GM18870 (cell line): ENCODE measurements at regions not wholly inside any gene's neighbourhood (a gene's known extent, or its start where the extent isn't known, plus 50 kb on each side); places are given as distances from the start of the nearest gene placed in this dataset.
A peak's percentile ranks its signal among the peaks of the same experiment; 100 is the strongest.

Experiments
- ATAC-seq: cut with Tn5 transposase; IDR thresholded peaks from one replicate; pipeline ENCODE4 v1.9.1; 2021; ENCODE audit warnings: moderate library complexity; ENCODE audit not compliant: unreplicated experiment

DNA sequence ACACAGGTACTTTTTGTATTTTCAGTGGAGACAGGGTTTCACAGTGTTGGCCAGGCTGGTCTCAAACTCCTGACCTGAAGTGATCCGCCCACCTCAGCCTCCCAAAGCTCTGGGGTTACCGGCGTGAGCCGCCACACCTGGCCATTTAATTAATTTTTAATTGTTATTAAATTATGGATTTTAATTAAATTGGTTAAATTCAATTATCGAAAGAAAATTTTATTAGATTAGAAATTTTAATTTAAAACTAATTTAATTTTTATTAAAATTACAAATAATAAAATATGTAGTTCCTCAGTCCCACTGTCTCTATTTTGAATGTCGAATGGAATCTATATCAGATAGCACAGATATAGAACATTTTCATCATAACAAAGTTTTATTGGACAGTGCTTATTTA lies 416.5 kb downstream of the GABRG2 start:
- no peak for ATAC-seq

GRCh38 chr5:162484986-162485385 lies 417.4 kb downstream of the GABRG2 start:
- ATAC-seq, result no peak

- ATAC-seq, result no peak
Measured at GRCh38 chr5:162485666-162486292, 418.2 kb downstream of the GABRG2 start.

GRCh38 chr5:162487528-162488525 lies 420.3 kb downstream of the GABRG2 start:
- no peak for ATAC-seq

DNA sequence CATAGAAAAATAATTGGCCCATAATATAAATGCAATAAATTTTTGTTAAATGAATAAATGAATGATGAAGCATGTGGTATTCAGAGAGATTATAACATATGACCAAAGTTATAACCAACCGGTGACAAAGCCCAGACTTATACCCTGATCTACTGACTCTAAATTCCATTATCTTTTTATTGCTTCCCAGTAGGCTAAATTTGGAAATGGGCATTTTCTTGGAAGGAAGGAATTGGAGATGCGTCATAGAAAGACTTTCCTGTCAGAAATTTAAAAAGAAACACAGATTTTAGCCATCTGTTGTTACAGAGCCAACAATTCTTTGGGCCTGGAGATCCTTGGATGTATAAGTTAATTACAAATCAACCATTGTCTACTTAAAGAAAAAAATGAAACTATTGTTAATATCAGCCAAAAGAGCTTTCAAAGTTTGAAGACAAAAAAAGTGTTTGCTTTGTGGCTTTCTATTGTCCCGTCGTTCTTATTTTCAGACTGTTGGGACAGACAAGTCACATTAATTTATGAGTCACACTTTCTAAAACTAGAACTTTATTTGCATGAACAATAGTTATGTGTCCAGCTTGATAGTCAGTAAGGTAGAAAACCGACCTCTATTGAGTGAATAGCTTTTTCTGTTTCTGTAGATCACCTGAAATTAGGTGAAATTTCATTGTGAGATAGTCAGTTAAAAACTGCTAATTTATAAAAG lies 428.7 kb downstream of the GABRG2 start:
- peak; percentile 65 for ATAC-seq

- no peak for ATAC-seq
Measured at GRCh38 chr5:162497455-162497854, 429.9 kb downstream of the GABRG2 start.

GRCh38 chr5:162502780-162503179 lies 435.2 kb downstream of the GABRG2 start:
- no peak for ATAC-seq

- no peak for ATAC-seq
Measured at GRCh38 chr5:162503796-162504195, 436.2 kb downstream of the GABRG2 start.

GRCh38 chr5:162512935-162513565 lies 445.5 kb downstream of the GABRG2 start:
- no peak for ATAC-seq

GRCh38 chr5:162514116-162514515 lies 446.5 kb downstream of the GABRG2 start:
- ATAC-seq, result no peak

- no peak for ATAC-seq
Measured at GRCh38 chr5:162520878-162521277, 453.3 kb downstream of the GABRG2 start.

DNA sequence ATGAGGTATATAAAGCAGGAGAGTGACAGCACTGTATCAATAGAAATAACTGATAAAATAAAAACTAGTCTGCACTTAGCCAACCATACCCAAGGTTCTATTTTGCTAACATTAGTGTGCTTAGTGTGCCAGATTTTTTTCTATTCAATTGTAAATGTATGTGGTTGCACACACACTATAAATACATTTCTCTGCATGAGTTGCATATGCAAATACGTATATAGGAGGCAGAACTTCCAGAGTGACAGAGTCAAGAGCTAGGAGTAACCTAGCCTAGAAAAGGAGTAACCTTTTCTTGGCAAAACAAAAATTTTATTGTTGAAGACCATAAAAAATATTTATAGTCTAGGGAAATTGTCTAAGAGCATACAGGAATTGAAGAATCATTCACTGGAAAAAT lies 461.6 kb downstream of the GABRG2 start:
- ATAC-seq, result no peak

DNA sequence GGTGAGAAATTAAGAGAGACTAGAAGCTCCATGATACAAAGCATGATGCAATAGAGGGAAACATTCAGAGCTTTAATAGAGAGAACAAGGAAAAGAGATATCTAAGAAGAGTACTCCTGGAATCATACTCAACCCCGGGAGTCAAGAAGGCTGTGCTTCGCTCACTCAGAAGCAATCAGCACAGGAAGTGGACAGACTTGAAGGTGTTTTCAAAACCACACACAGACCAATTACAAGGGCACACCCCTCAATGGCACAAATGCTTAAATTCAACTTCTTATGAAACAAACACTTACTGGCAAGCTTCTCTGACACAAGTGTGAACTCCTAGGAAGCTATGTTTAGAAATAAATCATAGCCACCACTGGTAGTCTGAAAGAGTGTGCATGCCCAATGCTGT lies 462.3 kb downstream of the GABRG2 start:
- no peak for ATAC-seq

GRCh38 chr5:162543437-162543836 lies 475.9 kb downstream of the GABRG2 start:
- ATAC-seq, result no peak

- no peak for ATAC-seq
Measured at GRCh38 chr5:162544905-162545304, 477.3 kb downstream of the GABRG2 start.

DNA sequence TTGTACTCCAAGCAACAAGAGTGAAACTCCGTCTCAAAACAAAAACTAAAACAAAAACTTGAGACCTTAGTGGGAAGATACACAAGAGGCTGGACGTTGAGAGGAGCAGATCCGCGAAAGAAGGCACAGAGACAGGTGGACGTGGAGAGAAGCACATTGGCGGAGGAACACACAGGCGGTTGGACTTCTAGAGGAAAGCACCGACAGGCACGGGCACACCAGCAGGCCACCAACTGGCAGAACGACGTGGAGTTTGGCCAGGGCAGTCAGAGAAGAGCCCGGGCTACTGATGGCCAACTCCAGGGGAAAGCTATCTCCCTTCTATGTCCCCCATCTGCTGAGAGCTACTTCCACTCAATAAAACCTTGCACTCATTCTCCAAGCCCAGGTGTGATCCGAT lies 482.7 kb downstream of the GABRG2 start:
- no peak for ATAC-seq

DNA sequence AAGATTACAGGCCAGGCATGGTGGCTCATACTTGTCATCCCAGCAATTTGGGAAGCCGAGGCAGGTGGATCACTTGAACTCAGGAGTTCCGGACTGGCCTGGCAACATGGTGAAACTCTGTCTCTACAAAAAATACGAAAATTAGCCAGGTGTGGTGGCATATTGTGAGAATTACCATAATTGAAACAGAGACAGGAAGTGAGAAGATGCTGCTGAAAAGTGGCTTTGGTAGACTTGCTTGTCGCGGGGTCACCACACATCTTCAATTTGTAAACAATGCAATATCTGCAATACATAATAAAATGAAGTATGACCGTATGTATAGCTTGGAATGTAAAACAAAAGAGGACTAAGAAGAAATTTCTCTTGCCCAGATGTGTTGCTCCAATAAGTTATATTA lies 490.5 kb downstream of the GABRG2 start:
- no peak for ATAC-seq

DNA sequence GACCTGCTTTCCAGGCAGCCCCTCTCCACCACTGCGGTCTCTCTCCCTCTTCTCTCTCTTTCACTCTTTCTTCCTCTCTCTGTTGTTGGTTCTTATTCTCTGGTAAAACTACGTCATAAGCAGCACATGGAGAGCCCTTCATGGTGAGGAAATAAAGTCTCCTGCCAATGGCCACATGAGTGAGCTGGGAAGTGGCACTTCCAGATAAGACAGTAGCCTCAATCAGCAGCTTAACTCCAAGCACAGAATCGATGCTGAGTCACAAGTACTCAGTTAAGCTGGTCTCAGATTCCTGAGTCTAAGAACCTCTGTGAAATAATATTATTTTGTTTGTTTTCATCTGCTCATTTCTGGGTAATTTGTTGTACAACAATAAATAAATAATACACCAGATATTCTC lies 500.1 kb downstream of the GABRG2 start:
- no peak for ATAC-seq

DNA sequence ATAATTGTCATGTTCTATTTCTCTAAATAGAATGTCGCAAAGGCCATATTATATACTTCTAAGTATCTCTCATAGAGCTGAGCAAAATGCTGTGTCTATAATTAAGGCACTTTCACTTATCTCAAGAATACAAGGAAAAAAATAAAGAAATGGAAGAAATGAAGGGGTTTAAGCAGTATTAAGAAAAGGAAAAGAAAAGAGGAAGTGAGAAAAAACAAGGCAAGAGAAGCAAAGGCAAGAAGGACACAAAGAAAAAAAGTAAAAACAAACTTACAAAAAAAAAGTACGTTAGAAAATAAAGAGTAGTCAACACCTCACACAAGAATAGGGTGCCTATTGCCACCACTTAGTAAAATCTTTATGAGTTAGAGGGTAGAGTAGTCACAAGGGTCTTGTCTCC lies 506.2 kb downstream of the GABRG2 start:
- ATAC-seq, result no peak

- no peak for ATAC-seq
Measured at GRCh38 chr5:162591724-162592123, 524.2 kb downstream of the GABRG2 start.

GRCh38 chr5:162593881-162594280 lies 526.3 kb downstream of the GABRG2 start:
- peak; percentile 72 for ATAC-seq
